OCI-LY3 (cell line): ENCODE measurements at regions not wholly inside any gene's neighbourhood (a gene's known extent, or its start where the extent isn't known, plus 50 kb on each side); places are given as distances from the start of the nearest gene placed in this dataset.

Experiments used
- H2AFZ ChIP-seq: fragments of 200-600, 300-600 bp; shearing (Covaris generic); 2 replicates; pipeline ENCODE4 v1.6.0; 2014; ENCODE audit warnings: antibody characterized with exemption, low read depth, low read length
- H3K27ac ChIP-seq: fragments of 200-600, 300-600 bp; sonication (generic); 2 replicates; pipeline ENCODE4 v1.5.1; 2014; ENCODE audit warnings: mild to moderate bottlenecking, low read length, moderate library complexity, mixed read lengths
- H3K27me3 ChIP-seq: fragments of 200-600, 300-600 bp; sonication (generic); 2 replicates; pipeline ENCODE4 v1.6.1; 2014; ENCODE audit warnings: low read depth, low read length, mixed read lengths
- H3K36me3 ChIP-seq: fragments of 200-600, 300-600 bp; sonication (generic); replicated peaks from 2 replicates; pipeline ENCODE3; 2014; ENCODE audit warnings: low read depth, low read length, mixed read lengths
- H3K4me1 ChIP-seq: fragments of 300-600, 200-600 bp; sonication (generic); 2 replicates; pipeline ENCODE4 v1.6.1; 2014; ENCODE audit warnings: low read length, mixed read lengths
- H3K4me2 ChIP-seq: fragments of 200-600, 300-600 bp; sonication (generic); 2 replicates; pipeline ENCODE4 v1.6.1; 2014; ENCODE audit warnings: low read length, mixed read lengths
- H3K4me3 ChIP-seq: fragments of 300-600, 200-600 bp; sonication (generic); 2 replicates; pipeline ENCODE4 v1.5.1; 2014; ENCODE audit warnings: antibody characterized with exemption, mild to moderate bottlenecking, low read length, moderate library complexity
- H3K79me2 ChIP-seq: fragments of 300-600, 200-600 bp; shearing (Covaris generic); 2 replicates; pipeline ENCODE4 v1.6.1; 2014; ENCODE audit warnings: mild to moderate bottlenecking, low read length, mixed read lengths
- H3K9ac ChIP-seq: fragments of 300-600, 200-600 bp; shearing (Covaris generic); 2 replicates; pipeline ENCODE4 v1.6.0; 2014; ENCODE audit warnings: mild to moderate bottlenecking, low read length, moderate library complexity
- H3K9me3 ChIP-seq: fragments of 200-600, 300-600 bp; shearing (Covaris generic); 2 replicates; pipeline ENCODE4 v1.6.1; 2014; ENCODE audit warnings: low read length, mixed read lengths; ENCODE audit not compliant: insufficient read depth
- H4K20me1 ChIP-seq: fragments of 200-600, 300-600 bp; sonication (generic); 2 replicates; pipeline ENCODE4 v1.6.1; 2016; ENCODE audit warnings: low read length, mixed read lengths; ENCODE audit not compliant: insufficient read depth
- EZH2phosphoT487 ChIP-seq: fragments of 200-600 bp; shearing (Covaris generic); IDR thresholded peaks from 2 replicates; pipeline ENCODE4 v1.6.1; 2018; ENCODE audit warnings: antibody characterized with exemption, mixed run types, low read depth
- TF ChIP-seq, protein P1 (sequence below): fragments of 200-600, 300-600 bp; sonication (generic); IDR thresholded peaks from 2 replicates; pipeline ENCODE4 v1.5.1; 2014; ENCODE audit warnings: antibody characterized with exemption, low read length, low read depth

- H3K79me2 ChIP-seq, result no peaks in the 10 kb centered on the region
- no peak overlapping the region for H3K27ac ChIP-seq
- no peak overlapping the region for H3K9ac ChIP-seq
- no peak overlapping the region for H3K4me3 ChIP-seq
- H3K9me3 ChIP-seq, result no peaks in the 10 kb centered on the region
- no peaks in the 10 kb centered on the region for H3K27me3 ChIP-seq
- no peaks in the 10 kb centered on the region for H4K20me1 ChIP-seq
- no peak for TF ChIP-seq EZH2phosphoT487
- TF ChIP-seq, protein P1, sequence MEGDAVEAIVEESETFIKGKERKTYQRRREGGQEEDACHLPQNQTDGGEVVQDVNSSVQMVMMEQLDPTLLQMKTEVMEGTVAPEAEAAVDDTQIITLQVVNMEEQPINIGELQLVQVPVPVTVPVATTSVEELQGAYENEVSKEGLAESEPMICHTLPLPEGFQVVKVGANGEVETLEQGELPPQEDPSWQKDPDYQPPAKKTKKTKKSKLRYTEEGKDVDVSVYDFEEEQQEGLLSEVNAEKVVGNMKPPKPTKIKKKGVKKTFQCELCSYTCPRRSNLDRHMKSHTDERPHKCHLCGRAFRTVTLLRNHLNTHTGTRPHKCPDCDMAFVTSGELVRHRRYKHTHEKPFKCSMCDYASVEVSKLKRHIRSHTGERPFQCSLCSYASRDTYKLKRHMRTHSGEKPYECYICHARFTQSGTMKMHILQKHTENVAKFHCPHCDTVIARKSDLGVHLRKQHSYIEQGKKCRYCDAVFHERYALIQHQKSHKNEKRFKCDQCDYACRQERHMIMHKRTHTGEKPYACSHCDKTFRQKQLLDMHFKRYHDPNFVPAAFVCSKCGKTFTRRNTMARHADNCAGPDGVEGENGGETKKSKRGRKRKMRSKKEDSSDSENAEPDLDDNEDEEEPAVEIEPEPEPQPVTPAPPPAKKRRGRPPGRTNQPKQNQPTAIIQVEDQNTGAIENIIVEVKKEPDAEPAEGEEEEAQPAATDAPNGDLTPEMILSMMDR, result no peak
- H3K36me3 ChIP-seq, result no peaks in the 10 kb centered on the region
- no peaks in the 10 kb centered on the region for H3K4me1 ChIP-seq
- H3K4me2 ChIP-seq, result no peak overlapping the region
- H2AFZ ChIP-seq, result no peak overlapping the region
Observed at GRCh38 chr4:111666826-111667360, 478.4 kb upstream of the FAM241A start.

GRCh38 chr4:111671756-111672155 lies 473.5 kb upstream of the FAM241A start:
- Histone ChIP-seq H3K9ac (no peak overlapping the region), H4K20me1 (no peaks in the 10 kb centered on the region), H3K4me1 (no peaks in the 10 kb centered on the region), H2AFZ (no peak overlapping the region), H3K27ac (no peak overlapping the region), H3K79me2 (no peaks in the 10 kb centered on the region), H3K27me3 (no peaks in the 10 kb centered on the region), H3K36me3 (no peaks in the 10 kb centered on the region), H3K4me2 (no peak overlapping the region), H3K9me3 (no peaks in the 10 kb centered on the region), H3K4me3 (no peak overlapping the region)
- TF ChIP-seq, protein P1, result no peak
- TF ChIP-seq EZH2phosphoT487, result no peak

GRCh38 chr4:111675746-111676145 lies 469.5 kb upstream of the FAM241A start:
- Histone ChIP-seq H3K4me3 (no peak overlapping the region), H3K36me3 (no peaks in the 10 kb centered on the region), H3K79me2 (no peaks in the 10 kb centered on the region), H4K20me1 (no peaks in the 10 kb centered on the region), H2AFZ (no peak overlapping the region), H3K27me3 (no peaks in the 10 kb centered on the region), H3K9ac (no peak overlapping the region), H3K4me2 (no peak overlapping the region), H3K9me3 (no peaks in the 10 kb centered on the region), H3K27ac (no peak overlapping the region), H3K4me1 (no peaks in the 10 kb centered on the region)
- TF ChIP-seq, protein P1, result no peak
- TF ChIP-seq EZH2phosphoT487, result no peak

DNA sequence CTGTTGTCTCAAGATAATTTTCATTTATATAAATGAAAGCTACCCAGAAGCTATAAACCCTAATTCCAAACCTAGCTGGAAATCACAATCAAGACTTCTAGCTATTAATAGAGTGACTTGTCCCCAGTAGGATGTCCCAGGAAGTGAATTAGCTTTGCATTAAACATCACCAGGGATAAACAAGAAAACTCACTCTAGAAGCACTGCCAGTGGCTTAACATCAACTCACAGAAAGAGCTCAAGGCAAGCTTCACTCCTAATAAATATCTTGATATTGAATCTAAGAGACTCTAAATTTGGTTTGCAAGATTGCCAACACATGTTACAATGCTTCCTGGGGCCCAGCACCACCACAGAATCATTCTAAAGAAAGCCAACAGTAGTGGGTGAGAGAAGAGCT lies 468.7 kb upstream of the FAM241A start:
- TF ChIP-seq, protein P1, result no peak
- no peak for TF ChIP-seq EZH2phosphoT487
- H3K9me3 ChIP-seq, result no peaks in the 10 kb centered on the region
- H3K4me2 ChIP-seq, result no peak overlapping the region
- H3K27me3 ChIP-seq, result no peaks in the 10 kb centered on the region
- no peak overlapping the region for H3K9ac ChIP-seq
- no peaks in the 10 kb centered on the region for H4K20me1 ChIP-seq
- no peaks in the 10 kb centered on the region for H3K4me1 ChIP-seq
- no peak overlapping the region for H3K4me3 ChIP-seq
- no peak overlapping the region for H2AFZ ChIP-seq
- H3K27ac ChIP-seq, result no peak overlapping the region
- no peaks in the 10 kb centered on the region for H3K79me2 ChIP-seq
- no peaks in the 10 kb centered on the region for H3K36me3 ChIP-seq
